ENCODE measurements at regions not wholly inside any gene's neighbourhood (a gene's known extent, or its start where the extent isn't known, plus 50 kb on each side); places are given as distances from the start of the nearest gene placed in this dataset.

GRCh38 chr17:73806768-73807167 is 162.5 kb upstream of the SDK2 start:
- no peak for DNase-seq (ENCODE audit: low read depth in 3 of 3)

- DNase-seq (ENCODE audit: low read depth in 3 of 3), result no peak
These were observed 169.0 kb upstream of the SDK2 start for GRCh38 chr17:73813201-73813600.

- DNase-seq (ENCODE audit: low read depth in 3 of 3), result no peak
These were observed 169.8 kb upstream of the SDK2 start for GRCh38 chr17:73814075-73814474.

- no peak for DNase-seq (ENCODE audit: low read depth in 3 of 3)
These were observed 171.2 kb upstream of the SDK2 start for GRCh38 chr17:73815474-73815873.

- no peak for DNase-seq (ENCODE audit: low read depth in 3 of 3)
These were observed 175.5 kb upstream of the SDK2 start for GRCh38 chr17:73819440-73820395.

GRCh38 chr17:73820686-73821448 is 176.6 kb upstream of the SDK2 start:
- DNase-seq (ENCODE audit: low read depth in 3 of 3), result no peak

GRCh38 chr17:73821665-73822064 is 177.4 kb upstream of the SDK2 start:
- DNase-seq (ENCODE audit: low read depth in 3 of 3), result no peak

GRCh38 chr17:73822371-73822770 is 178.1 kb upstream of the SDK2 start:
- no peak for DNase-seq (ENCODE audit: low read depth in 3 of 3)

- no peak for DNase-seq (ENCODE audit: low read depth in 3 of 3)
These were observed 179.4 kb upstream of the SDK2 start for GRCh38 chr17:73823684-73824083.

- DNase-seq (ENCODE audit: low read depth in 3 of 3), result no peak
These were observed 180.1 kb upstream of the SDK2 start for GRCh38 chr17:73824321-73824720.

- no peak for DNase-seq (ENCODE audit: low read depth in 3 of 3)
These were observed 182.1 kb upstream of the SDK2 start for GRCh38 chr17:73826181-73826871.

- no peak for DNase-seq (ENCODE audit: low read depth in 3 of 3)
These were observed 182.6 kb upstream of the SDK2 start for GRCh38 chr17:73826872-73827228.

- no peak for DNase-seq (ENCODE audit: low read depth in 3 of 3)
These were observed 183.5 kb upstream of the SDK2 start for GRCh38 chr17:73827627-73828291.

GRCh38 chr17:73829676-73830280 is 185.5 kb upstream of the SDK2 start:
- no peak for DNase-seq (ENCODE audit: low read depth in 3 of 3)

- DNase-seq (ENCODE audit: low read depth in 3 of 3), result no peak
These were observed 187.5 kb upstream of the SDK2 start for GRCh38 chr17:73831699-73832098.

- no peak for DNase-seq (ENCODE audit: low read depth in 3 of 3)
These were observed 189.7 kb upstream of the SDK2 start for GRCh38 chr17:73833775-73834488.

- DNase-seq (ENCODE audit: low read depth in 3 of 3), result no peak
These were observed 190.6 kb upstream of the SDK2 start for GRCh38 chr17:73834684-73835343.

- DNase-seq (ENCODE audit: low read depth in 3 of 3), result no peak
These were observed 191.4 kb upstream of the SDK2 start for GRCh38 chr17:73835605-73836004.

- no peak for DNase-seq (ENCODE audit: low read depth in 3 of 3)
These were observed 194.6 kb upstream of the SDK2 start for GRCh38 chr17:73838815-73839214.

GRCh38 chr17:73840829-73841228 is 196.6 kb upstream of the SDK2 start:
- no peak for DNase-seq (ENCODE audit: low read depth in 3 of 3)
